Osteoblast (primary cell): ENCODE measurements at regions not wholly inside any gene's neighbourhood (a gene's known extent, or its start where the extent isn't known, plus 50 kb on each side); places are given as distances from the start of the nearest gene placed in this dataset.

Experiments used
- DNase-seq: peaks from one replicate; pipeline ENCODE4 v3.0.0; 2011; ENCODE audit warnings: low spot score, mixed read lengths; ENCODE audit not compliant: insufficient read length; ENCODE audit errors: missing footprints
- H2AFZ ChIP-seq: 2 replicates; pipeline ENCODE4 v1.6.0; 2011; ENCODE audit warnings: mild to moderate bottlenecking, low read length
- H3K27ac ChIP-seq: 2 replicates; pipeline ENCODE4 v1.5.1; 2011; ENCODE audit warnings: mild to moderate bottlenecking, low read depth, low read length, moderate library complexity
- H3K27me3 ChIP-seq: 2 replicates; pipeline ENCODE4 v1.6.0; 2012; ENCODE audit warnings: mild to moderate bottlenecking, control low read depth, inconsistent platforms, low read length, moderate library complexity; ENCODE audit not compliant: insufficient read depth
- H3K36me3 ChIP-seq: 2 replicates; pipeline ENCODE4 v1.5.1; 2011; ENCODE audit warnings: mild to moderate bottlenecking, low read length, control low read depth, moderate library complexity; ENCODE audit not compliant: insufficient read depth
- H3K4me1 ChIP-seq: 2 replicates; pipeline ENCODE4 v1.5.1; 2011; ENCODE audit warnings: mild to moderate bottlenecking, low read length, control low read depth, moderate library complexity; ENCODE audit not compliant: insufficient read depth
- H3K4me2 ChIP-seq: 2 replicates; pipeline ENCODE4 v1.6.0; 2011; ENCODE audit warnings: mild to moderate bottlenecking, low read length; ENCODE audit not compliant: insufficient read depth
- H3K4me3 ChIP-seq: fragments of 200-600 bp; sonication (generic); 3 replicates; pipeline ENCODE4 v1.5.1; 2012; ENCODE audit warnings: mild to moderate bottlenecking, low read length, inconsistent platforms; ENCODE audit not compliant: insufficient read depth
- H3K79me2 ChIP-seq: 2 replicates; pipeline ENCODE4 v1.6.0; 2012; ENCODE audit warnings: mild to moderate bottlenecking, low read length, control low read depth, inconsistent platforms; ENCODE audit not compliant: insufficient read depth
- H3K9me3 ChIP-seq: 2 replicates; pipeline ENCODE4 v1.5.1; 2011; ENCODE audit warnings: low read depth, low read length, control low read depth
- H4K20me1 ChIP-seq: 2 replicates; pipeline ENCODE4 v1.6.0; 2012; ENCODE audit warnings: mild to moderate bottlenecking, low read length, control low read depth; ENCODE audit not compliant: insufficient read depth
- TF ChIP-seq, protein P1 (sequence below): IDR thresholded peaks from 2 replicates; pipeline ENCODE4 v1.5.1; 2011; ENCODE audit warnings: mild to moderate bottlenecking, low read depth, low read length, moderate library complexity; ENCODE audit errors: extremely low read depth

DNA sequence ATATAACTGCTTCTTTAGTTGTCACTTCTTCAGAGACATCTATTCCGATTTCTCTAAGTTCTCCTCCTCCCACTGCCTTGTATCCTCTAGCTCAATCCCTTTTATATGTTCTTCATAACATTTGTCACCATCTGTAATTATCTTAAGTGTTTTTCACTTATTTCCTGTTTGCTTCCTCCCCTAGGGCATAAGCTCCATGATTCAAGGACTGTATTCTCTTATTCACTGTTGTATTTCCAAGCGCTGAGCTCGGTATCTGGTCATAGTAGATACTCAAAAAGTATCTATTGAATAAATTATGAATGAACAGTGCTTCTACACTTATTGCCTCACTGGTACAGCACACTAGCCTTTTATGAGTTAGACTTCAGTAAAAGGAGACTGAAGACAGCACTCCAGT, 109.0 kb upstream of the TMPO start:
- Histone ChIP-seq H3K4me1 (no peaks in the 10 kb centered on the region), H3K27ac (no peak overlapping the region), H2AFZ (no peak overlapping the region), H3K36me3 (no peaks in the 10 kb centered on the region), H3K9me3 (no peaks in the 10 kb centered on the region), H3K4me3 (no peak overlapping the region), H4K20me1 (no peaks in the 10 kb centered on the region), H3K27me3 (no peaks in the 10 kb centered on the region), H3K79me2 (no peaks in the 10 kb centered on the region), H3K4me2 (no peak overlapping the region)
- DNase-seq = no peak
- TF ChIP-seq, protein P1, sequence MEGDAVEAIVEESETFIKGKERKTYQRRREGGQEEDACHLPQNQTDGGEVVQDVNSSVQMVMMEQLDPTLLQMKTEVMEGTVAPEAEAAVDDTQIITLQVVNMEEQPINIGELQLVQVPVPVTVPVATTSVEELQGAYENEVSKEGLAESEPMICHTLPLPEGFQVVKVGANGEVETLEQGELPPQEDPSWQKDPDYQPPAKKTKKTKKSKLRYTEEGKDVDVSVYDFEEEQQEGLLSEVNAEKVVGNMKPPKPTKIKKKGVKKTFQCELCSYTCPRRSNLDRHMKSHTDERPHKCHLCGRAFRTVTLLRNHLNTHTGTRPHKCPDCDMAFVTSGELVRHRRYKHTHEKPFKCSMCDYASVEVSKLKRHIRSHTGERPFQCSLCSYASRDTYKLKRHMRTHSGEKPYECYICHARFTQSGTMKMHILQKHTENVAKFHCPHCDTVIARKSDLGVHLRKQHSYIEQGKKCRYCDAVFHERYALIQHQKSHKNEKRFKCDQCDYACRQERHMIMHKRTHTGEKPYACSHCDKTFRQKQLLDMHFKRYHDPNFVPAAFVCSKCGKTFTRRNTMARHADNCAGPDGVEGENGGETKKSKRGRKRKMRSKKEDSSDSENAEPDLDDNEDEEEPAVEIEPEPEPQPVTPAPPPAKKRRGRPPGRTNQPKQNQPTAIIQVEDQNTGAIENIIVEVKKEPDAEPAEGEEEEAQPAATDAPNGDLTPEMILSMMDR = no peak

DNA sequence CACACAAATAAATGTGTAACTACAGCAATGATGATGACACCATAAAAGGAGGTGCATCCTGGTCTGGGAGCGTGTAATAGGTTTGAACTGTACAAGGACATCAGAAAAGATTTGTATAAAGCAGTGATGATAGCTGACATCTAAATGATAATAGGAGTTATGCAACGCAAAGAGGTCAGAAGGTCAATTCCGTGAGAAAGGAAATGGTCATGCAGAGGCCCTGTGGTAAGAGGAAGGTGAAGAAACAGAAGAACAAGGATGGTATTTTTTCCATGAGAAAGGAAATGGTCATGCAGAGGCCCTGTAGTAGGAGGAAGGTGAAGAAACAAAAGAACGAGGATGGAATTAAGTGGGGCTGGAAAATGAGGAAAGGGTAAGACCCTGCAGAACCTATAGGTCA, 106.7 kb upstream of the TMPO start:
- Histone ChIP-seq H3K36me3 (no peaks in the 10 kb centered on the region), H2AFZ (no peak overlapping the region), H3K27ac (no peak overlapping the region), H3K79me2 (no peaks in the 10 kb centered on the region), H3K27me3 (no peaks in the 10 kb centered on the region), H3K4me2 (no peak overlapping the region), H3K4me3 (no peak overlapping the region), H3K9me3 (no peaks in the 10 kb centered on the region), H3K4me1 (no peaks in the 10 kb centered on the region), H4K20me1 (no peaks in the 10 kb centered on the region)
- TF ChIP-seq, protein P1 = no peak
- no peak for DNase-seq

DNA sequence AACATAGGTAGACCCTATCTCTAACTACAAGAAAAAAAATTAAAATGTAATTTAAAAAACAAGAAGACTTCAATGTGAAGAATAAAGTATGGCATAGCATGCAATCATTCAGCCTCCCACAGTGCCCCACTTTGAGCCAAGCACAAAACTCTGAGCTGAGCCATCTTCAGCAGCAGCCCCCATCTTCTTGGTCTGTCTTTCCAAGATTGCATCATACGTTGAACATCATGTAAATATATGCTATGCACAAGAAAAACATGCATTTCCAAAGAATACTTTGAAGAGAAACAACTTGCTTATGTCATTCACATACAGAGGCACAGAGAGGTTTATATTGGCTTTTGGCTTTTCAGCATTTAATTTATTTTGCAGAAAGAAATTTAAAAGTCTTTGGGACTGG, 105.8 kb upstream of the TMPO start:
- H4K20me1 ChIP-seq = no peaks in the 10 kb centered on the region

DNA sequence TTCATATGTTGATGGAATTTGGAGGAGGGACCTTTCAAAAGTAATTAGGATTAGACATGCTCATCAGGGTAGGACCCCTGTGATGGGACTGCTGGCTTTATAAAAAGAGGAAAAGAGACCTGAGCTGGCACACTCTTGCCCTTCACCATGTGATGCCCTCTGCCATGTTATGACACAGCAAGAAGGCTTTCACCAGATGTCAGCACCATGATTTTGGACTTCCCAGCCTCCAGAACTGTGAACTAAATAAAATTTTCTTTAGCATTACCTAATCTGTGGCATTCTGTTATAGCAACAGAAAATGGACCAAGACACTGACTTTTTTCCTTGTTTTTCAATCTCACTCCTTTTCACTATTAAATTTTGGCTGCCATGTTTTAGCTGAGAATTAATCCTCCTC, 105.0 kb upstream of the TMPO start:
- Histone ChIP-seq H3K4me3 (no peak overlapping the region), H3K4me2 (no peak overlapping the region), H4K20me1 (no peaks in the 10 kb centered on the region), H3K9me3 (no peaks in the 10 kb centered on the region), H3K4me1 (no peaks in the 10 kb centered on the region), H3K27ac (no peak overlapping the region), H2AFZ (no peak overlapping the region), H3K36me3 (no peaks in the 10 kb centered on the region), H3K79me2 (no peaks in the 10 kb centered on the region), H3K27me3 (no peaks in the 10 kb centered on the region)
- DNase-seq = no peak
- TF ChIP-seq, protein P1 = no peak

More for the DNA sequence above, 105.8 kb upstream of the TMPO start:
- Histone ChIP-seq H3K4me2 (no peak overlapping the region), H3K36me3 (no peaks in the 10 kb centered on the region), H3K4me1 (no peaks in the 10 kb centered on the region), H3K79me2 (no peaks in the 10 kb centered on the region), H3K27me3 (no peaks in the 10 kb centered on the region), H3K9me3 (no peaks in the 10 kb centered on the region), H3K4me3 (no peak overlapping the region), H2AFZ (no peak overlapping the region), H3K27ac (no peak overlapping the region)
- TF ChIP-seq, protein P1 = no peak
- no peak for DNase-seq
